HFF-Myc (cell line): ENCODE measurements at regions not wholly inside any gene's neighbourhood (a gene's known extent, or its start where the extent isn't known, plus 50 kb on each side); places are given as distances from the start of the nearest gene placed in this dataset.

Source experiments
- DNase-seq: peaks from one replicate; pipeline ENCODE4 v3.0.0-alpha.2; 2011; ENCODE audit warnings: low read depth; ENCODE audit errors: extremely low read depth
- H3K4me3 ChIP-seq: replicated peaks from 2 replicates; pipeline ENCODE4 v1.5.1; 2011; ENCODE audit warnings: low read depth, mild to moderate bottlenecking, control low read depth, low read length
- CTCF ChIP-seq: IDR thresholded peaks from 2 replicates; pipeline ENCODE4 v1.5.1; 2012; ENCODE audit warnings: mild to moderate bottlenecking, low read depth, low read length, control low read depth; ENCODE audit errors: missing control alignments

GRCh38 chr2:20509301-20509769, 62.5 kb downstream of the RHOB start:
- DNase-seq, result no peak
- no peak overlapping the region for H3K4me3 ChIP-seq
- no peak for TF ChIP-seq CTCF

DNA sequence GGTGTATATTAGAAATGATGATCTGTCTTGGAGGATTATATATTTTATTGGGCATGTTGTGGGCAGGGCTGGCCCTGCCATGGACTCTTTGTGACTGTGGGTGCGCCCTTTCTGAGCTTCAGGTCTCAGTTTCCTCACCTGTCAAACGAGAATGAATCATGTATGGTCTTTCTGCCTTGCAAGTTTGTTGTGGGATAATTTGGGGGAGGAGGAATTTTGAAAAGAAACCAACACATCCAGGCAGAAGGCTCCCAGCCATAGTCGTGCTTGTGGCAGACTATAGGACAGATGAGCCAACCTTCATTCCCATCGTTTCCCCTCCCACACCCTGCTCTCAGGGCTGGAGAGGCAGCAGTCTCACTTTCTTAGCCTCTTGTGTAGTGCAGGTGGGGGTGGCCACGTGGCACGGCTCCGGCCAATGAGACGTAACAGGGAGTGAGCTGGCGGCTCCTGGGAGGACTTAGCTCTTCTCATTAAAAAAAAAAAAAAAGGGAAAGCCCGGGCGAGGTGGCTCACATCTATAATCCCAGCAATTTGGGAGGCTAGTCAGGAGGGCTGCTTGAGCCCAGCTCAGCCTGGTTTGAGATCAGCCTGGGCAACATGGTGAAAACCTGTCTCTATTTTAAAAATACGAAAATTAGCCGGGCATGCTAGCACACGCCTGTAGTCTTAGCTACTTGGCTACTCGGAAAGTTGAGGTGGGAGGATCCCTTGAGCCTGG, 63.1 kb downstream of the RHOB start:
- DNase-seq, result no peak
- no peak overlapping the region for H3K4me3 ChIP-seq
- TF ChIP-seq CTCF, result no peak

GRCh38 chr2:20511130-20511529, 64.3 kb downstream of the RHOB start:
- TF ChIP-seq CTCF, result no peak
- DNase-seq, result no peak

GRCh38 chr2:20512061-20512605, 65.3 kb downstream of the RHOB start:
- TF ChIP-seq CTCF, result no peak
- DNase-seq, result no peak
- H3K4me3 ChIP-seq, result no peak overlapping the region

More at GRCh38 chr2:20511130-20511529, 64.3 kb downstream of the RHOB start:
- H3K4me3 ChIP-seq, result no peak overlapping the region

GRCh38 chr2:20513946-20514345, 67.1 kb downstream of the RHOB start:
- H3K4me3 ChIP-seq, result no peak overlapping the region
- no peak for DNase-seq
- no peak for TF ChIP-seq CTCF

DNA sequence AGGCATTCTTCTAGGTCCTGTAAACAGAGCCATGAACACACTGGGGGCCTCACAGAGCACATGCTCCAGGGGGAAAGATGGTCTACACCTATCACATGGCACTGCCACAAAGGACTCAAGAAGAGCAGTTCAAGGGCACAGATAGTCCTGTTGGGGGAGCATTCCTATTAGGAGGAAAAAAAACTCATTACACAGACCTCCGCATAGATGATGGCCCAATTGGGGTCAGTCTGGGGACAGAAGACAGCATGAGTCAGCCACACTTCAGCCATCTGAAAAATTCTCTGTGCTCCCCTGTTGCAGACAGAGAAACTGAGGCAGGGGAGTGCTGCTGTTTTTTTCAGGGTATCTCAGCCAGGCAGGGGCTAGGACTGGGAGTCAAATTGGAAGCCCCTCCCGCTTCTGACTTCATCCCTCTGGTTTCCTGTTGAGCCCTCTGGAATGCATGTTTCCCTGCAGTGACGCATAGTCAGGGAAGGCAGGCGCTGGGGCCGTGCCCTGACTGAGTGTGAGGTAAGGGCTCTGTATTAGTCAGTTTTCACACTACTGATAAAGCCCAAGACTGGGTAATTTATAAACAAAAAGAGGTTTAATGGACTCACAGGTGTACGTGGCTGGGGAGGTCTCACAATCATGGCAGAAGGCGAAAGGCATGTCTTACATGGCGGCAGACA, 67.9 kb downstream of the RHOB start:
- no peak overlapping the region for H3K4me3 ChIP-seq
- no peak for TF ChIP-seq CTCF
- DNase-seq, result peak; percentile 70
